ENCODE measurements at regions not wholly inside any gene's neighbourhood (a gene's known extent, or its start where the extent isn't known, plus 50 kb on each side); places are given as distances from the start of the nearest gene placed in this dataset.

DNA sequence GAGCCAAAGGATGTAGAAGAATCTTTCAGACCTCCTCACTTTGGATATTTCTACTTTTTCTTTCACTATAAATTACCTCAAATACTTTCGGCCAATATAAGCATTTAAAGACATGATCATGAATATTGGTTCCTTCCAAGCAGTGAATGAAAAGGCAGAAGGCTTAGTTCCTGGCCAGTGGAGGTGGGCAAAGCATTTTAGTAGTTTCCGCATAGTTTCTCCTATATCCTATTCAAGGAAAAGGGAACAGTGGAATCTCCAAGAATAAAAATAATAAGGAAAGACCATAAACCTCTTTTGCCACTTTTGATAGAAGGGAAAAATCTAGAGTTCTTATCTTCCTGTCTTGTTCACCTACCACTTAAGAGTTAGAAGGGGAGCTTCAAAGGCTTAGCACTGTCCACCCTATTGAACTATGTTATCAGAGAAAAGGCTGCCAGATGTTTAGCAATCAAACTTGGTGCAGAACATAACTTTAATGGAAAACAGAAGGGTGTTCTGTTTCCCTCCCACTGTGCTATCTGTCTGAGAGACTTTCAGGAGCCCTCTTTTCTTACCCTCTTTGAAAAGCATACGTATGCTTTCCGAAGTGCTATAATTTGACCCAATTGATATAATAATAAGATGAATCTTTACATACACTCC, 155.6 kb upstream of the DPH6 start (continued):
- TF ChIP-seq, protein P1, sequence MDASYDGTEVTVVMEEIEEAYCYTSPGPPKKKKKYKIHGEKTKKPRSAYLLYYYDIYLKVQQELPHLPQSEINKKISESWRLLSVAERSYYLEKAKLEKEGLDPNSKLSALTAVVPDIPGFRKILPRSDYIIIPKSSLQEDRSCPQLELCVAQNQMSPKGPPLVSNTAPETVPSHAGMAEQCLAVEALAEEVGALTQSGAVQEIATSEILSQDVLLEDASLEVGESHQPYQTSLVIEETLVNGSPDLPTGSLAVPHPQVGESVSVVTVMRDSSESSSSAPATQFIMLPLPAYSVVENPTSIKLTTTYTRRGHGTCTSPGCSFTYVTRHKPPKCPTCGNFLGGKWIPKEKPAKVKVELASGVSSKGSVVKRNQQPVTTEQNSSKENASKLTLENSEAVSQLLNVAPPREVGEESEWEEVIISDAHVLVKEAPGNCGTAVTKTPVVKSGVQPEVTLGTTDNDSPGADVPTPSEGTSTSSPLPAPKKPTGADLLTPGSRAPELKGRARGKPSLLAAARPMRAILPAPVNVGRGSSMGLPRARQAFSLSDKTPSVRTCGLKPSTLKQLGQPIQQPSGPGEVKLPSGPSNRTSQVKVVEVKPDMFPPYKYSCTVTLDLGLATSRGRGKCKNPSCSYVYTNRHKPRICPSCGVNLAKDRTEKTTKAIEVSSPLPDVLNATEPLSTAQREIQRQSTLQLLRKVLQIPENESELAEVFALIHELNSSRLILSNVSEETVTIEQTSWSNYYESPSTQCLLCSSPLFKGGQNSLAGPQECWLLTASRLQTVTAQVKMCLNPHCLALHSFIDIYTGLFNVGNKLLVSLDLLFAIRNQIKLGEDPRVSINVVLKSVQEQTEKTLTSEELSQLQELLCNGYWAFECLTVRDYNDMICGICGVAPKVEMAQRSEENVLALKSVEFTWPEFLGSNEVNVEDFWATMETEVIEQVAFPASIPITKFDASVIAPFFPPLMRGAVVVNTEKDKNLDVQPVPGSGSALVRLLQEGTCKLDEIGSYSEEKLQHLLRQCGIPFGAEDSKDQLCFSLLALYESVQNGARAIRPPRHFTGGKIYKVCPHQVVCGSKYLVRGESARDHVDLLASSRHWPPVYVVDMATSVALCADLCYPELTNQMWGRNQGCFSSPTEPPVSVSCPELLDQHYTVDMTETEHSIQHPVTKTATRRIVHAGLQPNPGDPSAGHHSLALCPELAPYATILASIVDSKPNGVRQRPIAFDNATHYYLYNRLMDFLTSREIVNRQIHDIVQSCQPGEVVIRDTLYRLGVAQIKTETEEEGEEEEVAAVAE (CRISPR knock-in tag; IDR thresholded peaks at IDR 0.05; ENCODE audit: borderline replicate concordance) = no peak

DNA sequence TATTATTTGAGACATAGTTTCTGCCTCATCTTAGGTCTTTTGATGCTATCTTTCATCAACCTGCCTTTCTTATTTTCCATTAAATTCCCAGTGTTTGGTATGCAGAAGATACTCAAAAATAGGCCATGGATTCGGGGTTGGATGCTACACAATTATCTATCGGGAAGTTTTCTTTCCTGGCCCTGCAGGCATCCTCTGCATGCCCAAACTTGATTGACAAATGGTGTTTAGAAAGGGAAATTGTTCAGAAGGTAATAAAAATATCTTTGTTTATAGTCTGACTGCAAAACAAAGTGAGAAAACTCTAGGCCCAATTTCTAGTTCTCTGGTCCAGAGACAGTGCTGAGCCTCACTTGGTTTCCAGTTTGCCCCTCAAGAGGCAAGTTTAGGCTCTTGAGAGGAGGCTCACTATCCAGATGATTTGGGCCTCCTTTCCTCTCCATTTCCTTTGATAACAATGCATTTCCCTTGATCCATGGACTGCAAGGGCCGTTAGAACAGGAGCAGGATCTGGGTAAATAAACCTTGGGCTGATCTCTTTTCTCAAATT, 157.1 kb upstream of the DPH6 start:
- CTCF ChIA-PET (ENCODE audit: low intra/inter-chr PET ratio, low total read pairs) = no interaction called here
- BruUV-seq (replicated peaks) = no TSS peak
- TF ChIP-seq ZFP90 (CRISPR knock-in tag; IDR thresholded peaks at IDR 0.05; ENCODE audit: borderline replicate concordance) (no peak), ZNF687 (CRISPR knock-in tag; IDR thresholded peaks at IDR 0.05) (no peak), ZNF501 (CRISPR knock-in tag; IDR thresholded peaks at IDR 0.05) (no peak), NFYB (CRISPR knock-in tag; IDR thresholded peaks at IDR 0.05) (no peak)
- TF ChIP-seq, protein P2, sequence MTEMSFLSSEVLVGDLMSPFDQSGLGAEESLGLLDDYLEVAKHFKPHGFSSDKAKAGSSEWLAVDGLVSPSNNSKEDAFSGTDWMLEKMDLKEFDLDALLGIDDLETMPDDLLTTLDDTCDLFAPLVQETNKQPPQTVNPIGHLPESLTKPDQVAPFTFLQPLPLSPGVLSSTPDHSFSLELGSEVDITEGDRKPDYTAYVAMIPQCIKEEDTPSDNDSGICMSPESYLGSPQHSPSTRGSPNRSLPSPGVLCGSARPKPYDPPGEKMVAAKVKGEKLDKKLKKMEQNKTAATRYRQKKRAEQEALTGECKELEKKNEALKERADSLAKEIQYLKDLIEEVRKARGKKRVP (CRISPR knock-in tag; IDR thresholded peaks at IDR 0.05) = no peak

More for the DNA sequence above, 157.1 kb upstream of the DPH6 start:
- Histone ChIP-seq H3K4me2 (ENCODE audit: low read depth, low read length) (no peak overlapping the region), H3K36me3 (replicated peaks in 1 of 2; ENCODE audit: control insufficient read depth in 1 of 2, insufficient read depth in 2 of 2, low read length in 2 of 2) (no peaks in the 10 kb centered on the region), H3K9ac (ENCODE audit: insufficient read depth, low read depth, low read length) (no peak overlapping the region), H3K4me3 (replicated peaks in 1 of 3; ENCODE audit: insufficient read depth in 1 of 3, low read depth in 2 of 3, low read length in 3 of 3) (no peak overlapping the region), H3K27me3 (ENCODE audit: control insufficient read depth in 1 of 2, insufficient read depth in 2 of 2, low read length in 2 of 2) (no peaks in the 10 kb centered on the region), H4K20me1 (ENCODE audit: insufficient read depth, low read length) (no peaks in the 10 kb centered on the region), H3K4me1 (ENCODE audit: insufficient read depth, low read length) (no peaks in the 10 kb centered on the region), H3K79me2 (ENCODE audit: insufficient read depth, low read length) (no peaks in the 10 kb centered on the region), H3K27ac (ENCODE audit: extremely low read length, insufficient read depth, low read length) (no peak overlapping the region), H3K9me3 (ENCODE audit: low read length) (no peaks in the 10 kb centered on the region), H2AFZ (ENCODE audit: low read length) (no peak overlapping the region)
- WGBS (ENCODE audit: low lambda C conversion rate) = 16% methylated on average over 3 of the region's 3 CpGs
- FAIRE-seq (no peak), DNase-seq (ENCODE audit: low spot score) (no peak), ATAC-seq (no peak)
- intact Hi-C loops (cut with micrococcal nuclease; ENCODE audit: unreplicated experiment) (no loop called here), in situ Hi-C loops (cut with HindIII; ENCODE audit: extremely low pct_ligation_motif_present, low pct_unique_long_range_greater_than_20kb) (no loop called here)
- POLR2A ChIA-PET = no interaction called here

All from HepG2 (cell line).